K562 (cell line): ENCODE measurements at regions not wholly inside any gene's neighbourhood (a gene's known extent, or its start where the extent isn't known, plus 50 kb on each side); places are given as distances from the start of the nearest gene placed in this dataset.

ENCODE experiments used
- CHD1 ChIP-seq: fragments of 200-600 bp; sonication (generic); IDR thresholded peaks from one replicate; pipeline ENCODE4 v1.6.1; 2012; ENCODE audit warnings: mild to moderate bottlenecking, moderate library complexity, low read length, inconsistent platforms
- CLOCK ChIP-seq: fragments of 250-450 bp; sonication (Bioruptor Pico); IDR thresholded peaks from 2 replicates; pipeline ENCODE4 v1.4.0; 2020; ENCODE audit warnings: mild to moderate bottlenecking, moderate library complexity, borderline replicate concordance
- DIDO1 ChIP-seq: fragments of 450-650 bp; IDR thresholded peaks from 2 replicates; pipeline ENCODE4 v1.6.1; 2016; ENCODE audit warnings: low read depth, missing biosample characterization, missing genetic modification characterization
- IRF2 ChIP-seq: sonication (generic); formaldehyde crosslinking; IDR thresholded peaks from 2 replicates; pipeline ENCODE4 v1.8.1; 2022; ENCODE audit warnings: mild to moderate bottlenecking, missing genetic modification reagents
- NFE2L1 ChIP-seq: fragments of 450-650 bp; IDR thresholded peaks from 2 replicates; pipeline ENCODE4 v1.6.1; 2016; ENCODE audit warnings: missing genetic modification characterization, low read depth, mild to moderate bottlenecking, missing compliant biosample characterization, moderate library complexity, borderline replicate concordance
- PHB ChIP-seq: fragments of 250-450 bp; sonication (Bioruptor Pico); IDR thresholded peaks from 2 replicates; pipeline ENCODE4 v1.5.0; 2021
- RNF2 ChIP-seq: sonication (generic); IDR thresholded peaks from 2 replicates; pipeline ENCODE4 v1.6.1; 2016
- SAFB ChIP-seq: fragments of 200-400 bp; formaldehyde crosslinking; IDR thresholded peaks from 2 replicates; pipeline ENCODE4 v1.6.1; 2017; ENCODE audit warnings: low read depth, low read length, borderline replicate concordance
- STAT5B ChIP-seq: fragments of 250-450 bp; sonication (Bioruptor Pico); IDR thresholded peaks from 2 replicates; pipeline ENCODE4 v1.8.0; 2021; ENCODE audit warnings: mild to moderate bottlenecking, inconsistent platforms
- TGIF2 ChIP-seq: sonication (generic); formaldehyde crosslinking; IDR thresholded peaks from 2 replicates; pipeline ENCODE4 v1.8.1; 2022; ENCODE audit warnings: mild to moderate bottlenecking, missing genetic modification reagents, moderate library complexity
- TRIM25 ChIP-seq: fragments of 450-650 bp; IDR thresholded peaks from 2 replicates; pipeline ENCODE4 v1.7.0; 2016; ENCODE audit warnings: borderline replicate concordance
- UBTF ChIP-seq, 2 experiments: IDR thresholded peaks; 2 replicates each; pipeline ENCODE4 v1.6.1; 2012; ENCODE audit warnings: improper control_type of control experiment in 2 of 2, low read depth in 2 of 2, low read length in 2 of 2, borderline replicate concordance in 1 of 2
- ZBTB11 ChIP-seq, 3 experiments: fragments of 200-800 bp in 1 of 3; fragments of 250-450 bp in 1 of 3; fragments of 450-650 bp in 1 of 3; sonication (Bioruptor Pico) in 1 of 3; sonication (Bioruptor generic) in 1 of 3; formaldehyde crosslinking in 1 of 3; IDR thresholded peaks; 2 replicates each; pipeline versions ENCODE4 v1.6.1 to v1.8.0; 2016 to 2022; ENCODE audit warnings: mild to moderate bottlenecking in 2 of 3, missing genetic modification characterization in 2 of 3, missing compliant biosample characterization in 1 of 3, moderate library complexity in 1 of 3
- ZNF639 ChIP-seq, 2 experiments: fragments of 200-800 bp in 1 of 2; sonication (Bioruptor generic) in 1 of 2; sonication (generic) in 1 of 2; formaldehyde crosslinking in 1 of 2; IDR thresholded peaks in 1 of 2; conservative IDR thresholded peaks in 1 of 2; 2 replicates each; pipeline versions ENCODE4 v1.5.0 to v1.6.1; 2016 to 2020; ENCODE audit warnings: missing compliant biosample characterization in 1 of 2, missing genetic modification characterization in 1 of 2, missing genetic modification reagents in 1 of 2
- ZNF764 ChIP-seq: fragments of 250-450 bp; sonication (Bioruptor Pico); IDR thresholded peaks from 2 replicates; pipeline ENCODE4 v1.4.0; 2020; ENCODE audit warnings: low read depth, mild to moderate bottlenecking, moderate library complexity
- ZSCAN32 ChIP-seq: fragments of 450-650 bp; formaldehyde crosslinking; IDR thresholded peaks from 2 replicates; pipeline ENCODE4 v1.4.0; 2020; ENCODE audit warnings: mild to moderate bottlenecking, moderate library complexity

GRCh38 chr10:78545756-78546155, 512.1 kb downstream of the RPS24 start (continued):
- TF ChIP-seq SAFB (no peak), IRF2 (CRISPR knock-in tag) (no peak), TRIM25 (no peak), RNF2 (no peak), PHB (CRISPR knock-in tag) (no peak), UBTF (IDR thresholded peaks at IDR 0.05; ENCODE audit: borderline replicate concordance in 1 of 2, low read depth in 2 of 2, low read length in 2 of 2) (no peak), ZNF764 (no peak), CHD1 (no peak), NFE2L1 (tag) (no peak), ZNF639 (CRISPR knock-in tag; conservative IDR thresholded peaks at IDR 0.05 in 1 of 2, IDR thresholded peaks at IDR 0.05 in 1 of 2) (no peak), ZSCAN32 (CRISPR knock-in tag) (no peak), CLOCK (CRISPR knock-in tag) (no peak), DIDO1 (tag) (peak; percentile 59; the same call in 1 of the 2 replicates), STAT5B (CRISPR knock-in tag) (no peak), ZBTB11 (CRISPR knock-in tag; IDR thresholded peaks at IDR 0.05) (peak in 2 of 3 experiments; percentile 86 to 98; a peak in 4 of 6 replicates), TGIF2 (CRISPR knock-in tag) (no peak)
